ENCODE measurements at regions not wholly inside any gene's neighbourhood (a gene's known extent, or its start where the extent isn't known, plus 50 kb on each side); places are given as distances from the start of the nearest gene placed in this dataset.

- TF ChIP-seq CTCF (conservative IDR thresholded peaks at IDR 0.05; ENCODE audit: low read depth in 2 of 2) (no peak), CREB1 (CRISPR knock-in tag; IDR thresholded peaks at IDR 0.05; ENCODE audit: low read depth) (no peak), POLR2AphosphoS5 (IDR thresholded peaks at IDR 0.05; ENCODE audit: low read depth) (no peak), ZNF114 (CRISPR knock-in tag; IDR thresholded peaks at IDR 0.05) (no peak), EZH2 (IDR thresholded peaks at IDR 0.05; ENCODE audit: low read depth, unreplicated experiment) (no peak)
These were observed 55.7 kb upstream of the GATA2 start for GRCh38 chr3:128548426-128549282.

Data from GM23338 (cell line).